ENCODE measurements at regions not wholly inside any gene's neighbourhood (a gene's known extent, or its start where the extent isn't known, plus 50 kb on each side); places are given as distances from the start of the nearest gene placed in this dataset.

DNA sequence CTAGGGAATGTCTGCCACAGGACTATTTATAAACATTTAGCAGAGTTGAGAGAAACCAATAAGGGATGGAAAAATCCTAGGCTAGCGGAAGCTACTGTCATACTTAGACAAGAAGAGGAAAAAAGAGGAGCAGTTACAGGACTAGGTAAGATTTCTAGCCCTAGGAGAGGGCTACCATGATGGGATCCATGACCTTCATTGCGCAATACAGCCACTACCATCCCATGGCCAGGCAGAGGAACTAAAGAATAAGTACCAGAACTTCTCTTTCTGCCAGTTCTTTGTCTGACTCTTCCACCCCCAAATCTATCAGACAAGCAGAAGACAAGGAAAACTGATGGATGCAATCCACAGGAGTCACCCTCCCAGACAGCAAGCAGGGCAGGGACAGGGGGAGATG, 417.0 kb upstream of the CHST9 start:
- TF ChIP-seq, protein P1, sequence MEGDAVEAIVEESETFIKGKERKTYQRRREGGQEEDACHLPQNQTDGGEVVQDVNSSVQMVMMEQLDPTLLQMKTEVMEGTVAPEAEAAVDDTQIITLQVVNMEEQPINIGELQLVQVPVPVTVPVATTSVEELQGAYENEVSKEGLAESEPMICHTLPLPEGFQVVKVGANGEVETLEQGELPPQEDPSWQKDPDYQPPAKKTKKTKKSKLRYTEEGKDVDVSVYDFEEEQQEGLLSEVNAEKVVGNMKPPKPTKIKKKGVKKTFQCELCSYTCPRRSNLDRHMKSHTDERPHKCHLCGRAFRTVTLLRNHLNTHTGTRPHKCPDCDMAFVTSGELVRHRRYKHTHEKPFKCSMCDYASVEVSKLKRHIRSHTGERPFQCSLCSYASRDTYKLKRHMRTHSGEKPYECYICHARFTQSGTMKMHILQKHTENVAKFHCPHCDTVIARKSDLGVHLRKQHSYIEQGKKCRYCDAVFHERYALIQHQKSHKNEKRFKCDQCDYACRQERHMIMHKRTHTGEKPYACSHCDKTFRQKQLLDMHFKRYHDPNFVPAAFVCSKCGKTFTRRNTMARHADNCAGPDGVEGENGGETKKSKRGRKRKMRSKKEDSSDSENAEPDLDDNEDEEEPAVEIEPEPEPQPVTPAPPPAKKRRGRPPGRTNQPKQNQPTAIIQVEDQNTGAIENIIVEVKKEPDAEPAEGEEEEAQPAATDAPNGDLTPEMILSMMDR (IDR thresholded peaks at IDR 0.05), result no peak
- TF ChIP-seq EP300 (IDR thresholded peaks at IDR 0.05; ENCODE audit: low read depth) (no peak), POLR2A (IDR thresholded peaks at IDR 0.05) (no peak), POLR2AphosphoS5 (IDR thresholded peaks at IDR 0.05) (no peak)
